ENCODE measurements at regions not wholly inside any gene's neighbourhood (a gene's known extent, or its start where the extent isn't known, plus 50 kb on each side); places are given as distances from the start of the nearest gene placed in this dataset.
"Not testable (repeated sequence)": the region's sequence is repeated elsewhere in the genome, so short reads cannot be mapped to it uniquely, and the experiment has no call there.

GRCh38 chr9:90511711-90512110, 130.9 kb downstream of the DIRAS2 start:
- no peak for DNase-seq

GRCh38 chr9:90514877-90515276, 127.7 kb downstream of the DIRAS2 start:
- no peak for DNase-seq

- DNase-seq: no peak
These were observed 127.1 kb downstream of the DIRAS2 start for GRCh38 chr9:90515510-90515909.

GRCh38 chr9:90517103-90517502, 125.5 kb downstream of the DIRAS2 start:
- DNase-seq: no peak

- no peak for DNase-seq
These were observed 120.6 kb downstream of the DIRAS2 start for GRCh38 chr9:90521811-90522570.

- no peak for DNase-seq
These were observed 118.7 kb downstream of the DIRAS2 start for GRCh38 chr9:90523958-90524357.

GRCh38 chr9:90526386-90526785, 116.2 kb downstream of the DIRAS2 start:
- DNase-seq: no peak

- not testable (repeated sequence) for DNase-seq
These were observed 106.5 kb downstream of the DIRAS2 start for GRCh38 chr9:90536094-90536493.

GRCh38 chr9:90538566-90538965, 104.1 kb downstream of the DIRAS2 start:
- DNase-seq: no peak

- DNase-seq: no peak
These were observed 103.3 kb downstream of the DIRAS2 start for GRCh38 chr9:90539286-90539685.

- DNase-seq: no peak
These were observed 101.9 kb downstream of the DIRAS2 start for GRCh38 chr9:90540734-90541133.

GRCh38 chr9:90544488-90544887, 98.1 kb downstream of the DIRAS2 start:
- DNase-seq: no peak

GRCh38 chr9:90546200-90546599, 96.4 kb downstream of the DIRAS2 start:
- no peak for DNase-seq

- no peak for DNase-seq
These were observed 94.7 kb downstream of the DIRAS2 start for GRCh38 chr9:90547896-90548295.

- no peak for DNase-seq
These were observed 90.3 kb downstream of the DIRAS2 start for GRCh38 chr9:90552317-90552716.

GRCh38 chr9:90555351-90556057, 87.1 kb downstream of the DIRAS2 start:
- no peak for DNase-seq

GRCh38 chr9:90556897-90557675, 85.5 kb downstream of the DIRAS2 start:
- DNase-seq: no peak

GRCh38 chr9:90559075-90560073, 83.2 kb downstream of the DIRAS2 start:
- DNase-seq: no peak
